Activated CD4-positive, alpha-beta T cell treated with anti-CD3 and anti-CD28 coated beads for 48 hours (primary cell): ENCODE measurements at regions not wholly inside any gene's neighbourhood (a gene's known extent, or its start where the extent isn't known, plus 50 kb on each side); places are given as distances from the start of the nearest gene placed in this dataset.
"Not testable (repeated sequence)": the region's sequence is repeated elsewhere in the genome, so short reads cannot be mapped to it uniquely, and the experiment has no call there.

Experiments
- DNase-seq: peaks from one replicate; pipeline ENCODE4 v3.0.0-alpha.2; 2020

DNA sequence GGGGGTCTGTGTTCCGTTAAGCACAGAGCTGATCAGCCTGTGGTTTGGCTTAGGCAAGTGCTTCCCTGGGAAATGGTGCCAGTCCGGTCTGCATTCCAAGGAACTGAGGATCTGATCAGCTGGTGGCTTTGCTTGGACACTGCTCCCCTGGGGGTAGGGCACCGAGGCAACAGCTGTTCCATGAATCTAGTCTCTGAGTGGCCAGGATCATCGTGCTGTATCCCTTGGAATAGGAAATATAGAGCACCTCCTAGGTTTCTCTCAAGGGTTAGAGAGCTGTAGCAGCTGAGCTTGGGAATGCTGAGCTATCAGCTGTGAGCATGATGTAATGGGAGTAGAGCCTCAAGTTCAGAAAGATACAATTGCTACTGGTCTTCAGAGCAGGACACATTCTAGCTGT is 863.9 kb downstream of the RAPGEF2 start:
- no peak for DNase-seq

- DNase-seq: not testable (repeated sequence)
Measured at GRCh38 chr4:159976871-159977482, 874.1 kb downstream of the RAPGEF2 start.

GRCh38 chr4:159977907-159978617 is 875.2 kb downstream of the RAPGEF2 start:
- DNase-seq: no peak

- DNase-seq: no peak
Measured at GRCh38 chr4:159979351-159979750, 876.5 kb downstream of the RAPGEF2 start.

- no peak for DNase-seq
Measured at GRCh38 chr4:159979953-159980352, 877.1 kb downstream of the RAPGEF2 start.

GRCh38 chr4:159980826-159981468 is 878.1 kb downstream of the RAPGEF2 start:
- no peak for DNase-seq

DNA sequence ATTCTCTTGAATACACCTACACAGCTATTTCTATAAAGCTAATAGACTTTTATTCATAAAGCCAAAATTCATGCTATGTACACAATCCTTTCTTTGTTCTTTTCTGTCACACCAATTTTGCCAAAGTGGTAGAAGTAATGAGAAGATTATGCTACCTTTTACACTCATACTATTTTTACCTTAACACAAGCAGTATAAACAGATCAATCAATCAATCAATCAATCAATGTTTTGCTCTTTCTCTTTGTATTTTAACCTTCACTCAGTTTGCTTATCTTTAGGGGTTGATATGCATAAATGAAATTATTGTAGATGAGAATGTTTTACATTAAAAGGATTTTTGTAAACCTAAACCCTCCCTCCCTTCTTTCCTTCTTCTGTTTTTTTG is 878.6 kb downstream of the RAPGEF2 start:
- no peak for DNase-seq

- no peak for DNase-seq
Measured at GRCh38 chr4:159983082-159983481, 880.2 kb downstream of the RAPGEF2 start.

- no peak for DNase-seq
Measured at GRCh38 chr4:160009656-160010493, 907.0 kb downstream of the RAPGEF2 start.

DNA sequence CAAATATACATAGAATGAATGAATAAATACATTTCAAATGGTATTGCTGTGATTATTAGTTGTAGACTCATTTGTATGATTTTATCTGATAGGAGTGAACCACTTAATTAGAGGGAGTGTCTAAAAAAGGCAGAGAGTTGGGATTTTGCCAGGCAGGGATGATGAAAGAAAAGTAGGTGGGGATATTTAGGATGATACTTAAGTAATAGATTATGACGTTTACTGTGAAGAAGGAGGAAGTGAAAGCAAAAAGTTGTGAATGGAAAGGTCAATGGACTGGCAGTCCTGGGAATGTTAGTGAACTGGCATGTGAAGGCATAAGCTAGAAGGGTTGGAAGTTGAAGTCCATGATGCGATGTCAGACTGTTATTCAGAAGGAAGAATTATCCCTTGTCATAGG is 917.1 kb downstream of the RAPGEF2 start:
- DNase-seq: no peak

DNA sequence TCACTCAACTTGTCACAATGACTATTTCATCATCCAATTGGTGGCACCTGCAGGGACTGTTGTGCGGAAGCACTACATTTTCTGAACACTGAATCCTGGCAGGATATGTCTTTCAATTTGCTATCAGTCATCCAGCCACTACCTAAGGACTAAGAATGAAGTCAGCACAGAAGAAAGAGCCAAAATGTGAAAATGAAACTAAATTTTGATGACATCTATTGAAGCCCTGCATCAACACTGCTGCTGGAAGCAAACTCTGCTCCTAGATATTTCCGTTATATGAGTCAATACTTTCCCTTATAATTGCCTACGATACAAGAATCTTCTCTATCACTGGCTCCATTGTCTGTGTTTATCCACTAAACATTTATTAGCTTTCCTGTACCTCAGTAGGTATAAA is 917.9 kb downstream of the RAPGEF2 start:
- no peak for DNase-seq

DNA sequence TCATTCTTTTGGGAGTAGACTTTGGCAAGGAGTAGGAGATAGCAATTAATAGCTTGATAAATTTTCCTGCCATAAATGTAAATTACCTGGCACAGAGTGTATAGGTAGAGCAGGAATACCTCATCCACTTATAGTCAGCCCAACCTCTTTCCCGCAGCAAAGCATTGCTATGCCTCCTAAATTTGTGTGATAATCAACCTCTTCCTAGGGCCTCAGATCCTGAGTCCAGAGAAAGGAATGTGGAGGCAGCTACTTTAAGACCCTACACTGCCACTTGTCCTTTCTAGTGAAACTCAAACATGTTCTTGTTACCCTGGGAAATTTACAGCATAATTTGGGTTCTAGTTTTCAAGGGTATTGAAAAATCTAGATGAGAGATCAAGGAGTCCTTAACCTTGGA is 919.0 kb downstream of the RAPGEF2 start:
- no peak for DNase-seq

DNA sequence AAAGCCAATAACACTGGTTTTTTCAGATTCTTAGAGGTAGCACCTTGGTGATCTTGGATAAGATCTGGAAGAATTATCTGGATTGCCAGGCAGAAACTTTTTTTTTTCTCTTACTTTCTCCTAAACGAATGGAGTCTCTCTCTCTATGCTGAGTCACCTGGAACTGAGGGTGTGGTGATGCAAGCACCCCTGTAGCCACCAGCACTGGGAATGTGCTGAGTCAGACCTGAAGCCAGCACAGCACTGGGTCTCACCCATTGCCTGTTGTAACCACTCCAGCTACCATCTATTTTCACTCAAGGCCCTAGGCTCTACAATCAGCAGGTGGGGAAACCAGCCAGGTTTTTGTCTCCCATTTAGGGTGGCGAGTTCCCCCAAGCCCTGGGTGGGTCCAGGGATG is 923.8 kb downstream of the RAPGEF2 start:
- DNase-seq: no peak

DNA sequence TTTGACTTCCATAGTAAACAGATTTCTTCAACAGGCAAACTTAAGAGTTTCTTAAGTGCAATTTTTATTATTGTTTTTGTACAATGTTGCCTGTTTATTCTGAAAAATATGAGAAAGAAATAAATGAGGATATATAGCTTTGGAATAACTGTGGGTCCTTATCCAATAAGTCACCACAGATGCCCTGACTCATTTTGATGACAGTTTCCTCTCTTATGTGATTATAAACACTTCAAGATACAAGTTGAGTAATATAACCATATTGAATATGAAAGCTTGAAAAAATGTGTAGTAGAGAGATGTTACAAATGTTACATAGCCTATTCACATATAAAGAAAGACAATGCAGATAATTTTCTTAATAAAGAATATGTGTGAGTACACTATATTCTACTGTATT is 931.6 kb downstream of the RAPGEF2 start:
- no peak for DNase-seq

DNA sequence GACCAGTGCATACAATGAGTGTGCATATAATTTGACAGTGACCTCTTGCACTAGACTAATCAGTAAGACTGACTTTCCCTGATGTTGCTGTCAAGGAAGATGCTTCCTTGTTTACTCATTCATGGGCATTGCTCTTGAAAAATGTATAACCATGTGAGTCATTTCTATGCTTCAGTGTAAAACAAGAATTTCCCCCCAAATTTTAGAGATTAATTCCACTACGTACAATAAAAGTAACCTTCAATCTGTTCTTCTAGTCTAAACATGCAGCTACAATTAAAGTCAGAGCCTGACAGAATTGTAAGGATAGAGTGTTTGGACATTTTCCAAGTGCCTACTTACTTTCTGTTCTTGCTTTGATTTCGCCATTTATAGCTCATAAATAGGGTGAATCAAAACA is 935.7 kb downstream of the RAPGEF2 start:
- no peak for DNase-seq

- no peak for DNase-seq
Measured at GRCh38 chr4:160044693-160045092, 941.8 kb downstream of the RAPGEF2 start.

DNA sequence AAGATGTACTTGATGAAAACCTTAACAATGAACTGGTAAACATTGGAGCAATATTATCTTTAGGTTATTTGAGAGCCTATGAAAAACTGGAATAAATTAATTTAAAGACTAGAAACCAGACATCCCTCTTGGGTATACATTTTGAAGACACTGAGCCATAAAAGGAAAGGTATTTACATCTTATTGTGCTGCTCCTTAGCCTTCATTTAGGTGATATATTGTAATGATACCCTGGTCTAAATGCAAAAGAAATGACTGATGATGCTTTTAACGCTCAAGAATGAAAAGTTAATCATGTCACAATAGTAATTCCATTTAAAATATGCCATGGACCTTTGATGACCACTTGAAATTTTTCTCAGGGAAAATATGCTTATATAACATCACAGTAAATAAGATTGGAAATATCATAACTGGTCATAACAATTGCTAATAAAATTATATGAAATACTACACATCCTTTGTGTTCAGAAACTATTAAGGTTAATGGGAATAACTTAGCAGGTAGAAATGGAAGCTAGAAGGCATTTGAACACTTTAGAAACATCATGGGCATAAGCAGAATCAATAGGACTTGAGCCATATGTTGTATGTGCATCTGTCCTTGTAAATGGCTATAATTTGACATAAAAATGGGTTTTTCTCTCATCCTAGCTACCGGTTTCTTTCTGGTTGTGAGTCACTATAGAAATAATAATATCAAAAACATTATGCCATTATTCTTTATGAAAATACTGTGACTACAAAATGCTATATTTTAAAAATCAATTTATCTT is 979.7 kb downstream of the RAPGEF2 start:
- no peak for DNase-seq

GRCh38 chr4:160091631-160092030 is 988.8 kb downstream of the RAPGEF2 start:
- no peak for DNase-seq

- DNase-seq: no peak
Measured at GRCh38 chr4:160100316-160100715, 997.4 kb downstream of the RAPGEF2 start.

GRCh38 chr4:160110891-160111290 is 1008.0 kb downstream of the RAPGEF2 start:
- no peak for DNase-seq

- DNase-seq: no peak
Measured at GRCh38 chr4:160117686-160118085, 1014.8 kb downstream of the RAPGEF2 start.

DNA sequence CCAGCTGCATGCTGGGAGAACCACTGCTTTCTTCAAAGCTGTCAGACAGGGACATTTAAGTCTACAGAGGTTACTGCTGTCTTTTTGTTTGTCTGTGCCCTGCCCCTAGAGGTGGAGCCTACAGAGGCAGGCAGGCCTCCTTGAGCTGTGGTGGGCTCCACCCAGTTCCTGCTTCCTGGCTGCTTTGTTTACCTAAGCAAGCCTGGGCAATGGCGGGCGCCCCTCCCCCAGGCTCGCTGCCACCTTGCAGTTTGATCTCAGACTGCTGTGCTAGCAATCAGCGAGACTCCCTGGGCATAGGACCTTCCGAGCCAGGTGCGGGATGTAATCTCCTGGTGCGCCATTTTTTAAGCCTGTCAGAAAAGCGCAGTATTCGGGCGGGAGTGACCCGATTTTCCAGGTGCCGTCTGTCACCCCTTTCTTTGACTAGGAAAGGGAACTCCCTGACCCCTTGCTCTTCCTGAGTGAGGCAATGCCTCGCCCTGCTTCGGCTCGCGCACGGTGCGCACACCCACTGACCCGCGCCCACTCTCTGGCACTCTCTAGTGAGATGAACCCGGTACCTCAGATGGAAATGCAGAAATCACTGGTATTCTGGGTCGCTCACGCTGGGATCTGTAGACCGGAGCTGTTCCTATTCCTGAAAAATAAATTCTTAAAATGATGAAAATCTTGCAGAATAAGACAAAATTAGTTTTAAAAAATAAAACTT is 1022.9 kb downstream of the RAPGEF2 start:
- not testable (repeated sequence) for DNase-seq
